ENCODE measurements at regions not wholly inside any gene's neighbourhood (a gene's known extent, or its start where the extent isn't known, plus 50 kb on each side); places are given as distances from the start of the nearest gene placed in this dataset.

GRCh38 chr16:35141303-35141702, 1681.9 kb downstream of the TP53TG3F start:
- Mint-ChIP-seq H3K4me3 (ENCODE audit: unreplicated experiment) (no peak overlapping the region), H3K9me3 (ENCODE audit: unreplicated experiment) (peaks cover 25% of the 10 kb centered on the region), H3K27ac (ENCODE audit: unreplicated experiment) (no peak overlapping the region), H3K4me1 (ENCODE audit: unreplicated experiment) (no peaks in the 10 kb centered on the region), H3K27me3 (ENCODE audit: unreplicated experiment) (no peaks in the 10 kb centered on the region), H3K36me3 (ENCODE audit: unreplicated experiment) (no peaks in the 10 kb centered on the region)
- DNase-seq (ENCODE audit: extremely low spot score, unreplicated experiment): no peak
- no peak for TF ChIP-seq CTCF (IDR thresholded peaks at IDR 0.05)

GRCh38 chr16:35142147-35142808, 1682.9 kb downstream of the TP53TG3F start:
- H3K4me1 Mint-ChIP-seq (ENCODE audit: unreplicated experiment): no peaks in the 10 kb centered on the region

GRCh38 chr16:35142809-35143192, 1683.4 kb downstream of the TP53TG3F start:
- Mint-ChIP-seq H3K4me1 (ENCODE audit: unreplicated experiment) (no peaks in the 10 kb centered on the region), H3K27ac (ENCODE audit: unreplicated experiment) (no peak overlapping the region), H3K36me3 (ENCODE audit: unreplicated experiment) (no peaks in the 10 kb centered on the region), H3K4me3 (ENCODE audit: unreplicated experiment) (no peak overlapping the region), H3K27me3 (ENCODE audit: unreplicated experiment) (no peaks in the 10 kb centered on the region), H3K9me3 (ENCODE audit: unreplicated experiment) (peaks cover 16% of the 10 kb centered on the region)
- TF ChIP-seq CTCF (IDR thresholded peaks at IDR 0.05): no peak
- no peak for DNase-seq (ENCODE audit: extremely low spot score, unreplicated experiment)

More at GRCh38 chr16:35142147-35142808, 1682.9 kb downstream of the TP53TG3F start:
- no peak for TF ChIP-seq CTCF (IDR thresholded peaks at IDR 0.05)
- no peaks in the 10 kb centered on the region for H3K36me3 Mint-ChIP-seq (ENCODE audit: unreplicated experiment)
- DNase-seq (ENCODE audit: extremely low spot score, unreplicated experiment): no peak
- no peaks in the 10 kb centered on the region for H3K27me3 Mint-ChIP-seq (ENCODE audit: unreplicated experiment)
- no peak overlapping the region for H3K4me3 Mint-ChIP-seq (ENCODE audit: unreplicated experiment)
- peaks cover 21% of the 10 kb centered on the region for H3K9me3 Mint-ChIP-seq (ENCODE audit: unreplicated experiment)
- no peak overlapping the region for H3K27ac Mint-ChIP-seq (ENCODE audit: unreplicated experiment)

GRCh38 chr16:35144212-35144932, 1685.0 kb downstream of the TP53TG3F start:
- Mint-ChIP-seq H3K27me3 (ENCODE audit: unreplicated experiment) (no peaks in the 10 kb centered on the region), H3K9me3 (ENCODE audit: unreplicated experiment) (peaks cover 17% of the 10 kb centered on the region), H3K27ac (ENCODE audit: unreplicated experiment) (no peak overlapping the region), H3K4me1 (ENCODE audit: unreplicated experiment) (no peaks in the 10 kb centered on the region), H3K4me3 (ENCODE audit: unreplicated experiment) (no peak overlapping the region), H3K36me3 (ENCODE audit: unreplicated experiment) (no peaks in the 10 kb centered on the region)
- no peak for DNase-seq (ENCODE audit: extremely low spot score, unreplicated experiment)
- no peak for TF ChIP-seq CTCF (IDR thresholded peaks at IDR 0.05)

- no peak for DNase-seq (ENCODE audit: extremely low spot score, unreplicated experiment)
- Mint-ChIP-seq H3K4me1 (ENCODE audit: unreplicated experiment) (no peaks in the 10 kb centered on the region), H3K36me3 (ENCODE audit: unreplicated experiment) (no peaks in the 10 kb centered on the region), H3K27me3 (ENCODE audit: unreplicated experiment) (no peaks in the 10 kb centered on the region), H3K27ac (ENCODE audit: unreplicated experiment) (no peak overlapping the region), H3K4me3 (ENCODE audit: unreplicated experiment) (no peak overlapping the region), H3K9me3 (ENCODE audit: unreplicated experiment) (peaks cover 18% of the 10 kb centered on the region)
- no peak for TF ChIP-seq CTCF (IDR thresholded peaks at IDR 0.05)
These were observed 1686.8 kb downstream of the TP53TG3F start for GRCh38 chr16:35146031-35146710.

Data from osteocyte (in vitro differentiated cells).